Neural cell (in vitro differentiated cells): ENCODE measurements at regions not wholly inside any gene's neighbourhood (a gene's known extent, or its start where the extent isn't known, plus 50 kb on each side); places are given as distances from the start of the nearest gene placed in this dataset.

Experiments
- H2AFZ ChIP-seq: fragments of 200-600, 300-800 bp; sonication (generic), shearing (Covaris generic); 2 replicates; pipeline ENCODE4 v1.6.0; 2014; ENCODE audit warnings: low read depth, mild to moderate bottlenecking, antibody characterized with exemption, low read length, moderate library complexity
- H3F3A ChIP-seq: fragments of 200-600 bp; shearing (Covaris generic); 2 replicates; pipeline ENCODE4 v1.6.1; 2016; ENCODE audit warnings: mild to moderate bottlenecking, moderate library complexity, mixed read lengths, antibody characterized with exemption, low read length; ENCODE audit not compliant: insufficient read depth, poor library complexity, severe bottlenecking
- H3K27ac ChIP-seq: fragments of 200-600, 300-800 bp; sonication (generic), shearing (Covaris generic); 2 replicates; pipeline ENCODE4 v1.5.1; 2014; ENCODE audit warnings: mild to moderate bottlenecking, low read length, moderate library complexity
- H3K27me3 ChIP-seq: fragments of 300-800, 200-600 bp; sonication (generic), shearing (Covaris generic); 2 replicates; pipeline ENCODE4 v1.6.0; 2014; ENCODE audit warnings: mild to moderate bottlenecking, low read depth, low read length, moderate library complexity; ENCODE audit not compliant: insufficient read depth
- H3K36me3 ChIP-seq: fragments of 300-800, 200-600 bp; sonication (generic), shearing (Covaris generic); 2 replicates; pipeline ENCODE4 v1.5.1; 2014; ENCODE audit warnings: mild to moderate bottlenecking, antibody characterized with exemption, low read length, moderate library complexity; ENCODE audit not compliant: insufficient read depth
- H3K4me2 ChIP-seq: fragments of 300-800, 200-600 bp; sonication (generic), shearing (Covaris generic); 2 replicates; pipeline ENCODE4 v1.6.0; 2014; ENCODE audit warnings: mild to moderate bottlenecking, low read length
- H3K4me3 ChIP-seq: fragments of 300-800, 200-600 bp; sonication (generic), shearing (Covaris generic); 2 replicates; pipeline ENCODE4 v1.5.1; 2014; ENCODE audit warnings: mild to moderate bottlenecking, low read length, moderate library complexity
- H3K79me2 ChIP-seq: fragments of 200-600 bp; shearing (Covaris generic); replicated peaks from 2 replicates; pipeline ENCODE4 v1.6.0; 2014; ENCODE audit warnings: mild to moderate bottlenecking, low read length, moderate library complexity; ENCODE audit not compliant: insufficient read depth
- H3K9ac ChIP-seq: fragments of 300-800, 200-600 bp; sonication (generic), shearing (Covaris generic); 2 replicates; pipeline ENCODE4 v1.6.1; 2016; ENCODE audit warnings: mild to moderate bottlenecking, low read length, mixed read lengths
- H3K9me2 ChIP-seq: fragments of 200-600 bp; shearing (Covaris generic); 2 replicates; pipeline ENCODE4 v1.6.1; 2016; ENCODE audit warnings: mild to moderate bottlenecking, low read length, mixed read lengths; ENCODE audit not compliant: insufficient read depth
- H3K9me3 ChIP-seq: fragments of 200-600, 300-800 bp; sonication (generic), shearing (Covaris generic); 2 replicates; pipeline ENCODE4 v1.6.1; 2016; ENCODE audit warnings: mild to moderate bottlenecking, mixed run types, low read length, moderate library complexity, mixed read lengths
- H4K20me1 ChIP-seq: fragments of 200-600 bp; shearing (Covaris generic); 2 replicates; pipeline ENCODE4 v1.6.1; 2016; ENCODE audit warnings: mild to moderate bottlenecking, mixed run types; ENCODE audit not compliant: insufficient read depth
- CTCF ChIP-seq: fragments of 450-650 bp; IDR thresholded peaks from 2 replicates; pipeline ENCODE4 v1.5.1; 2014; ENCODE audit warnings: antibody characterized with exemption, mild to moderate bottlenecking, moderate library complexity; ENCODE audit not compliant: poor library complexity, severe bottlenecking
- EP300 ChIP-seq: fragments of 450-650 bp; conservative IDR thresholded peaks from 2 replicates; pipeline ENCODE4 v1.6.1; 2014; ENCODE audit warnings: antibody characterized with exemption, mild to moderate bottlenecking, moderate library complexity; ENCODE audit not compliant: poor library complexity, severe bottlenecking
- EZH2 ChIP-seq: fragments of 200-600, 300-800 bp; shearing (Covaris generic), sonication (generic); IDR thresholded peaks from 2 replicates; pipeline ENCODE4 v1.6.1; 2014; ENCODE audit warnings: antibody characterized with exemption, low read length, borderline replicate concordance, mild to moderate bottlenecking; ENCODE audit not compliant: insufficient read depth, poor library complexity, severe bottlenecking
- MXI1 ChIP-seq: fragments of 450-650 bp; conservative IDR thresholded peaks from 2 replicates; pipeline ENCODE4 v1.6.1; 2014; ENCODE audit warnings: antibody characterized with exemption, mild to moderate bottlenecking; ENCODE audit not compliant: poor library complexity, severe bottlenecking
- POLR2AphosphoS5 ChIP-seq: IDR thresholded peaks from 2 replicates; pipeline ENCODE4 v1.6.1; 2012
- RAD21 ChIP-seq: fragments of 450-650 bp; conservative IDR thresholded peaks from 2 replicates; pipeline ENCODE4 v1.6.1; 2014; ENCODE audit warnings: antibody characterized with exemption, mild to moderate bottlenecking, moderate library complexity
- REST ChIP-seq: IDR thresholded peaks from 2 replicates; pipeline ENCODE4 v1.6.1; 2012; ENCODE audit warnings: borderline replicate concordance
- SMC3 ChIP-seq: fragments of 450-650 bp; conservative IDR thresholded peaks from 2 replicates; pipeline ENCODE4 v1.6.1; 2014; ENCODE audit warnings: antibody characterized with exemption, mild to moderate bottlenecking, moderate library complexity; ENCODE audit not compliant: poor library complexity
- TAF1 ChIP-seq: IDR thresholded peaks from 2 replicates; pipeline ENCODE4 v1.6.1; 2012; ENCODE audit warnings: low read depth

- TF ChIP-seq MXI1 (no peak), SMC3 (no peak), TAF1 (no peak)
Measured at GRCh38 chr13:91196958-91197357, 150.5 kb upstream of the MIR17HG start (continued).

GRCh38 chr13:91199866-91200265, 147.6 kb upstream of the MIR17HG start:
- no peaks in the 10 kb centered on the region for H3F3A ChIP-seq
- H3K27ac ChIP-seq: no peak overlapping the region
- no peak overlapping the region for H3K4me2 ChIP-seq
- H2AFZ ChIP-seq: no peak overlapping the region
- no peak for TF ChIP-seq CTCF
- no peak for TF ChIP-seq RAD21
- no peak for TF ChIP-seq MXI1
- no peak for TF ChIP-seq EZH2
- TF ChIP-seq REST: no peak
- no peak for TF ChIP-seq TAF1
- TF ChIP-seq SMC3: no peak
- H3K9me2 ChIP-seq: no peaks in the 10 kb centered on the region
- H3K9ac ChIP-seq: no peak overlapping the region
- no peaks in the 10 kb centered on the region for H3K27me3 ChIP-seq
- no peak overlapping the region for H3K4me3 ChIP-seq
- H3K79me2 ChIP-seq: no peaks in the 10 kb centered on the region
- H3K36me3 ChIP-seq: no peaks in the 10 kb centered on the region
- no peaks in the 10 kb centered on the region for H4K20me1 ChIP-seq
- H3K9me3 ChIP-seq: no peaks in the 10 kb centered on the region

- no peak overlapping the region for H2AFZ ChIP-seq
- TF ChIP-seq SMC3 (no peak), EZH2 (no peak), POLR2AphosphoS5 (no peak), REST (no peak), CTCF (no peak), TAF1 (no peak), RAD21 (no peak), MXI1 (no peak), EP300 (no peak)
- H3K9ac ChIP-seq: no peak overlapping the region
- no peaks in the 10 kb centered on the region for H4K20me1 ChIP-seq
- no peaks in the 10 kb centered on the region for H3K27me3 ChIP-seq
- no peaks in the 10 kb centered on the region for H3K9me3 ChIP-seq
- no peak overlapping the region for H3K4me3 ChIP-seq
- H3K79me2 ChIP-seq: no peaks in the 10 kb centered on the region
- no peaks in the 10 kb centered on the region for H3F3A ChIP-seq
- H3K4me2 ChIP-seq: no peak overlapping the region
- no peaks in the 10 kb centered on the region for H3K36me3 ChIP-seq
- H3K27ac ChIP-seq: no peak overlapping the region
- H3K9me2 ChIP-seq: no peaks in the 10 kb centered on the region
Measured at GRCh38 chr13:91200486-91200885, 147.0 kb upstream of the MIR17HG start.
